LNCaP clone FGC (cell line): ENCODE measurements at regions not wholly inside any gene's neighbourhood (a gene's known extent, or its start where the extent isn't known, plus 50 kb on each side); places are given as distances from the start of the nearest gene placed in this dataset.

Source experiments
- DNase-seq: peaks from one replicate; pipeline ENCODE4 v3.0.0-alpha.2; 2011; ENCODE audit warnings: low read depth
- H3K4me3 ChIP-seq: 2 replicates; pipeline ENCODE4 v1.5.1; 2011; ENCODE audit warnings: mild to moderate bottlenecking, low read depth, low read length, control low read depth
- CTCF ChIP-seq: IDR thresholded peaks from 2 replicates; pipeline ENCODE4 v1.5.1; 2012; ENCODE audit warnings: mild to moderate bottlenecking; ENCODE audit not compliant: control insufficient read depth, insufficient read depth; ENCODE audit errors: extremely low read depth

DNA sequence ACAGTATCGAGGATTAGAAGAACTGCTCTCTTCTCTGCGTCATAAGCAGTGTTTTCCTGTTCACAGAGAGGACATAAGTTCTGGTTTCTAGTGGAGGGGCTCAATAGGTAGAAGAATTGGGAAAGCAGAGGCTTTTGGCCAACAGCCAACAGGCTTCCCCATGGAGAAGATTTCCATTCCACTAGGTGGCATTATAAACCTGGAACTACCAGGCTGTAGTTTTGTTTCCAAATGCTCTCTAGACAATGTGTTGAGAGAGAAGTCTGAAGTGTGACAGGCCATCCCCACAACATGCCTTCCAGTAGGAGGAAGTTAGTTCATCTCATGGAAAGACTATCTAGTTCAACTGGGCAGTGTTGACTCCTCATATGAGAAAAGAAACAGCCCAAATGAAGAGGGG, 63.8 kb upstream of the ANXA10 start:
- DNase-seq = peak; percentile 28
- peak overlapping the region; percentile 19; the same call in 1 of the 2 replicates for H3K4me3 ChIP-seq
- TF ChIP-seq CTCF = peak; percentile 54

DNA sequence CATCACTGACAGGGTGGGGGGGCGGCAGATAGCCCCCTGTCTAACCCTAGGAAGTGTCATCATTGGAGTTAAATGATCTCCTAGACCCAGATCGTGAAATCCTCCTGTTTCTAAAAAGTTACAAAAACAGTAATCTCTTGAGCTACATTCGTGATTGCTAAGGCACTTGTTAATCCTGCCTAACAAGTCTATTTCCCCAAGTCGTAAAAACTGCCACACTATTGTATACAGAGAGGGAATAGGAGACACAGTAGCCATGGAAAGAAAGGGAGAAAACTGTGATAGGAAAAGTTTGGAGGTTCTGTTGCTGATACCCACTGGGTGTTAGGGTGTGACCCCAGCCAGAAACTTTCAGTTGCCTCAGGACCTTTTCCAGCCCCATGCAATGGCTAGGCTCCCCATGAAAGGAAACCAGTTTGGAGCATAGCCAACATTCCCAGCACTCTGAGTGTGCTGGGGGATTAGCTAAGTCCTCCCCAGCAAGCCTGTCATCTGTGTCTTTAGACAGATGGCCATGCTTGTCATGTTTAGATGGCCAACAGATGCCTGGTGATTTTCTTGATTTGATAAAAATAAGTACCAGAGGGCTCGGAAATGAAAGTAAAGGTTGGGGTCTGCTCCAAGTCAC, 63.3 kb upstream of the ANXA10 start:
- peak overlapping the region; percentile 19; the same call in 1 of the 2 replicates for H3K4me3 ChIP-seq
- peak; percentile 57 for DNase-seq
- no peak for TF ChIP-seq CTCF

DNA sequence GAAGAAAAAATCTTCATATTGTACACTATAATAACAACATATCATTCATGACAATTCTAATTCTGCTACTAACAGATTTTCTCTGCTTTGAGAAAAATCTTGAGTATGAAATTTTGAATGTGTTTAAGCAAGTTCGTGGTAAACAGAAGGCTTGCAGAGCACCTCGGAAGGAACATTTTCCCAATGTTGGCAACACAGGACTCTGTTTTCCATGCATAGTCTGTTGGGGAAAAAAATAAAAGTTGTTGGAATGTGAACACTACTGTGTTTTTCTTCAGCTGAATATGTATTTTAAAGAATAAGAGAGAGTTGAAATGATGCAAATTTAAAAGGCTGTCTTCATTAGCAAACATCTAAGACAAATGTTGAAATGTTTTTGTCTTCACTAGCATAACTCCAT, 54.7 kb upstream of the ANXA10 start:
- no peak for TF ChIP-seq CTCF
- DNase-seq = no peak
- H3K4me3 ChIP-seq = no peak overlapping the region

DNA sequence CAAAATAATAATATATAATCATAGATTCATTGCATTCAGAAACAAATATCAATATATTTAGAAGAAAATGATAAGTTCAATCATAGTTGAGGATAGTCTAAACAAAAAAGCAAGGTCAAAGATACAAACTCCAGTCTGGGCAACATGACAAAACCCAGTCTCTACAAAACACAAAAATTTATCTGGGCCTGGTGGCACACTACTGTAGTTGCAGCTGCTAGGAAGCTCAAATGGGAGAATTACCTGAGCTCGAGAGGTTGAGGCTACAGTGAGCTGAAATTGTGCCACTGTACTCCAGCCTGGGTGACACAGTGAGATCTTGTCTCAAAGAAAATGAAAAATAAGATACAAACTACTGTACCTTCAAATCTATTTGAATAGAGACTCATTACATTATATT, 52.7 kb upstream of the ANXA10 start:
- TF ChIP-seq CTCF = no peak
- no peak for DNase-seq
- H3K4me3 ChIP-seq = no peak overlapping the region
